HG03139 (cell line): ENCODE measurements at regions not wholly inside any gene's neighbourhood (a gene's known extent, or its start where the extent isn't known, plus 50 kb on each side); places are given as distances from the start of the nearest gene placed in this dataset.

Source experiments
- ATAC-seq: cut with Tn5 transposase; IDR thresholded peaks from one replicate; pipeline ENCODE4 v1.9.1; 2021; ENCODE audit not compliant: unreplicated experiment

GRCh38 chr15:62783303-62783957 is 259.1 kb upstream of the TPM1 start:
- ATAC-seq = no peak

GRCh38 chr15:62785881-62786828 is 256.4 kb upstream of the TPM1 start:
- ATAC-seq = no peak

DNA sequence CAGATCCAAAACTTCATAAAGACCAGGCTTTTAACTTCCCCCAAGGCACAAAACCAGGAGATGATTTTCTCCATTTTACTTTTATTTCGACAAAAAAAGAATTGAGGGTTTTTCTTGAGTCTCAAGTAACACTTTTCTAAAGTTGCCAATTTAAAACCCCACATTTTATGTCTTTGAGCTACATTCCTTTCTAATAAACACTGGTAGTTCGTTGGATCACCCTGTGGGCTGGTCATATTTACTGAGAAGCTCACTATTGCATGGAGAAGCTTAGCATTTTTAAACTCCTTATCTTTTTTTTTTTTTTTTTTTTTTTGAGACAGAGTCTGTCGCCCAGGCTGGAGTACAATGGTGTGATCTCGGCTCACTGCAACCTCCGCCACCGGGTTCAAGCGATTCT is 255.1 kb upstream of the TPM1 start:
- no peak for ATAC-seq

DNA sequence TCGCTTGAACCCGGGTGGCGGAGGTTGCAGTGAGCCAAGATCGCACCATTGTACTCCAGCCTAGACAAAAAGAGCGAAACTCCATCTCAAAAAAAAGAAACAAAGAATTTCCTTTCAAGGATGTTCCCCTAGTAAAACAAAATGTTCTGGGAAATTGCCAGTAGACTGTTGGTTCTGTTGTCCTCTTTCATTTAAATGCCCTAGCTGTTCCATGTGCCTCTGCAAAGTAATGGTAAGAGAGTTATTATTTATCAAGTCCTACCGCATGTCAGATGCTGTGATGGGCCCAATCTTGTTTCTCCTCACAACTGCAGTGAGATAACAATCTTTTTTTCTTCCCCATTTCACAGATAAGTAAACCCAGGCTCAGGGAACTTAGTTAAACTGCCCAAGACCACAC is 254.3 kb upstream of the TPM1 start:
- ATAC-seq = no peak

- no peak for ATAC-seq
Observed at GRCh38 chr15:62790546-62790945, 252.0 kb upstream of the TPM1 start.

DNA sequence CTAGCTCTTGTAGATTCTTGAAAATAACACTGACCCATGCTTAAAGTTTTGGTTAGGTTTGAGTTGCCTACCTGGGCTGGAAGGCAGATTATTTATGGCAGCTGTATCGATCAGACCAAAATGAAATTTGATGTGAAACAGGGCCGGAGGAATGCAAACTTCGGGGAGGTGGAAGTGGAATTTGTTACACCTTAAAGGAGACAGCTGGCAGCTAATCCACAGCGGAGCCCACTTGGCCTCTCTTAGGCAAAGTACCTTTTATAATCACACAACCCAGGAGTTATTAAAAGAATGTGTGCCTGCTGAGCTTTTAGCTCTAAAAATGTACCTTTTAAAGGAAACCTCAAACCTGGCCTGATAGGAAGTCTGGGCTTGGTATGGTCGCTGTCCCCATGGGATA is 250.9 kb upstream of the TPM1 start:
- no peak for ATAC-seq

GRCh38 chr15:62792986-62793751 is 249.4 kb upstream of the TPM1 start:
- ATAC-seq = no peak

GRCh38 chr15:62793752-62794144 is 248.8 kb upstream of the TPM1 start:
- no peak for ATAC-seq

DNA sequence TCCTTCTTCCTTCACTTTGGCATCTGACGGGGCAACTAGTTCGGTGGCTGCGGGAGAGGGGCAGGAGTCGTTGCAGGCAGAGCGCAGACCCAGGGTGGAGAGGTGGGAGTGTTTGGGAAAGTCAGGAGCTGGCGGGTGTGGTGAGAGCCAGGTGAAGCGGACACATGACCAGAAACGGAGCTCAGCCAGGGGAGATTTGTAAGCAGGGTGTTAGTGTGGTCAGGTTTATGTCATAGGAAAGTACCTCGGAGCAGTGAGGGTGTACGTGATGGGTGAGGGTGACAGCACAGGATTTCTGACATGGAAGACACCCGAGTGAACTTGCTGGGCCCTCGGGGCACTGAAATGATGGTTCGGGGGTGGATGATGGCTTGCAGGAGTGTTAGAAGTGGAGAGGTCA is 247.4 kb upstream of the TPM1 start:
- ATAC-seq = no peak

- no peak for ATAC-seq
Observed at GRCh38 chr15:62795700-62796695, 246.5 kb upstream of the TPM1 start.

- no peak for ATAC-seq
Observed at GRCh38 chr15:62797171-62797570, 245.4 kb upstream of the TPM1 start.

DNA sequence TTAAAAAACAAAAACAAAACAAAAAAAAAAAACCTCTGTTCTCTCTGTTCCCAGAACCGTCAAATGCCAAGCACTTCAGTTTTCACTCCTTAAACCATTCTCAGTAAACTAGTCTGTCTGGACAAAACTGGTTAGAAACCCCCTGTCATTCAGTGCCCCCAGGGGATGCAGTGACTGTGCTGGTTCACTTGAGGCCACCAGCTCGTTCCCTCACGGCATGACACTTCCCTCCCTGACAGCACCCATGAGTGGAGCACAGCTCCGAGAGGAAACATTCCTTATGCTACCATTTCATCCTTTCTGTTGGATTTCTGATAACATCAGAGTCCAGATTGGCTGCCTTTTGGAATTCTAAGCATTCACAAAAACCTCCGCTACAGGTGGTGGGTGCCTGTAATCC is 244.0 kb upstream of the TPM1 start:
- no peak for ATAC-seq

GRCh38 chr15:62799037-62799436 is 243.5 kb upstream of the TPM1 start:
- no peak for ATAC-seq

GRCh38 chr15:62799919-62800318 is 242.6 kb upstream of the TPM1 start:
- ATAC-seq = no peak

DNA sequence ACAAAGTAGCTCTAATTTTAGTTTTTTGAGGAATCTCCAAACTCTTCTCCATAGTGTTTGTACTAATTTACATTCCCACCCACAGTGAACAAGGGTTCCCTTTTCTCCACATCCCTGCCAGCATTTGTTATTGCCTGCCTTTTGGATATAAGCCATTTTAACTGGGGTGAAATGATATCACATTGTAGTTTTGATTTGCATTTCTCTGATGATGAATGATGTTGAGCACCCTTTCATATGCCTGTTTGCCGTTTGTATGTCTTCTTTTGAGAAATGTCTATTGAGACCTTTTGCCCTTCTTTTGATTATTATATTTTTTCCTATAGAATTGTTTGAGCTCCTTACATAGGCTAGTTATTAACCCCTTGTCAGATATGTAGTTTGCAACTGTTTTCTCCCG is 239.9 kb upstream of the TPM1 start:
- no peak for ATAC-seq

GRCh38 chr15:62803856-62804400 is 238.6 kb upstream of the TPM1 start:
- no peak for ATAC-seq

GRCh38 chr15:62805502-62805901 is 237.0 kb upstream of the TPM1 start:
- no peak for ATAC-seq

DNA sequence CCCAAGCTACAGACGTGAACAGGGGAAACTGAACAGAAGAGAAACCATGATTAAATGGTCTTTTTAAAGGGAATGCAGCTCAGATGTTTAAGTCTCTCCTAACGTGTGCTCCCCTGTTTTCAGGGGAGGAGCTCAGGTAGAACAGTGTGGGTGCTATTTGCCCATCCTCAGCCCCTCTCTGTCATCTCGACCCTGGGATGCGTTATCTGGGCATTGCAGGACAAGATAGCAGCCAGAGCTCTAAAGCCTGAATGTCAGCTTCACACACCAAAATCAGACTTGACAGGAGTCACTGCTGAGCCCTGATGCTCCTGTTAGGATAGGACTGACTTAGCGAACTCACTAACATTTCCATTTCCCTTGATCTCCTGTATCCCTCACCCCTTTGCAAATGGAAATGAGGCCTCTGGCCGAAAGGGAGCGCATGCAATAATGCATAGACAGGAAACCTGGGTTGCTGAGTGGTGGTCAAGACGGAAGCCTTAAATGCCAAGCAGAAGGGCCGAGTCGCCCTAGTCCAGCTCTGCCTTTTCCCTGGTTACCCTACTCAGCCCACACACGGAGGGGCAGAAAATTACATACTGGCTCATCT is 234.9 kb upstream of the TPM1 start:
- no peak for ATAC-seq

DNA sequence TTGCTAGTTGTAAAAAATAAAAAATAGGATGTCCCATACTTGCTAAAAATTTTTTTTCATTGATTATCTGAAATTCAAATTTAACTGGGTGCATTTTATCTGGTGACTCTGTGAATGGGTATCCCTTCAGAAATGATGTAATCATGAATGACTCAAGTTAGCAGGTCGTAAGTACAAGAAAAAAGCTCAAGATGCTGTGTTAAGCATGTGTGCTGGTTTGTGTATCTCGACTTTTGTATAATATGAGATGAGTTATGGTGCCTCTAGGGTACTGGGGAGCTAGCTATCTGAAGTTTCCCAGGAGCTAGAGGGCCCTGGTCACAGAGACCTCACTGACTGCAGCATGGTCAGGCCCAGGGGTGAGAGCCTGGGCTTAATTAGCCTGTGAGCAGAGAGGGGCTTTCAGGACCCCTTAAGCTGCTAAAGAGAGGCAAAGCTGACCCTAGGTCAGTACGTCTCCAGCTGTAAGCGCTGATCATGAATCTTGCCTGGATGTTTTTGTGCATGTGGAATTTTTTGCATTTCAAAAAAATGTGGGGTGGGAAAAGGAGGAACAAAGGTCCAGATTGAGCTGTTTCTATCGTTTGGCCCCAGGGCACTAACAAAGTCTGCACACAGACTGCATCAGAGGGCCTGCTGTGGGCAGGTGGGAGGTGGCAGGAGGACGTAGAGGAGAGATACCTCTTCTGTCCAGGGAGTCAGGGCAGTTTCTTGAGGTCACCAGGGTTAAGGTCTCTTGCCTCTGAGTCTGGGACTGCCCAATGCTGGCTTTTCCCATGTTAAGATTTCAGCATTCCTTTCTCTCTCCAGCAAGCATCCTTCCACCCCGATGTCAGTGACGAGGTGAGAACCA is 233.2 kb upstream of the TPM1 start:
- no peak for ATAC-seq
